ENCODE measurements at regions not wholly inside any gene's neighbourhood (a gene's known extent, or its start where the extent isn't known, plus 50 kb on each side); places are given as distances from the start of the nearest gene placed in this dataset.

GRCh38 chr2:225164401-225165050 is 122.3 kb upstream of the DOCK10 start:
- no peaks in the 10 kb centered on the region for H3K9me3 ChIP-seq (ENCODE audit: control insufficient read depth, low read depth, low read length)
- no peak overlapping the region for H3K9ac ChIP-seq (ENCODE audit: extremely low read depth, insufficient read length, low read length)
- no peak overlapping the region for H3K14ac ChIP-seq (ENCODE audit: insufficient read depth, low read length)
- Mint-ChIP-seq H3K27ac (peak overlapping the region in 1 of 3 experiments; percentile 33; a peak in 1 of 7 replicates), H3K9me3 (no peaks in the 10 kb centered on the region), H3K36me3 (ENCODE audit: insufficient read depth in 1 of 3, low read depth in 3 of 3) (no peaks in the 10 kb centered on the region), H3K4me3 (no peak overlapping the region), H3K4me1 (no peaks in the 10 kb centered on the region), H3K27me3 (ENCODE audit: low read depth) (no peaks in the 10 kb centered on the region)
- no peak overlapping the region for H3K18ac ChIP-seq (ENCODE audit: insufficient read length, low read depth, low read length)
- no CpG with 5 or more reads among the region's 11 CpGs for WGBS (ENCODE audit: extremely low coverage, insufficient read length, low lambda C conversion rate)
- no peak overlapping the region for H3K4ac ChIP-seq (ENCODE audit: low read depth, low read length)
- H3K23ac ChIP-seq (ENCODE audit: insufficient read length, low read depth, low read length): no peak overlapping the region
- no peak overlapping the region for H2BK15ac ChIP-seq (ENCODE audit: low read depth, low read length)
- H4K5ac ChIP-seq (ENCODE audit: insufficient read length, low read depth, low read length): no peak overlapping the region
- H2AK5ac ChIP-seq (ENCODE audit: insufficient read length, low read length): no peak overlapping the region
- H4K20me1 ChIP-seq (ENCODE audit: control insufficient read depth, insufficient read depth, insufficient read length): no peaks in the 10 kb centered on the region
- H2BK20ac ChIP-seq (ENCODE audit: low read depth, low read length, poor library complexity, severe bottlenecking): no peak overlapping the region
- no peak overlapping the region for H4K8ac ChIP-seq (replicated peaks; ENCODE audit: insufficient read length, low read depth, low read length)
- no peak overlapping the region for H2BK120ac ChIP-seq (ENCODE audit: low read depth, low read length, poor library complexity, severe bottlenecking)
- no peak overlapping the region for H3T11ph ChIP-seq (ENCODE audit: low read length)
- no peaks in the 10 kb centered on the region for H3K23me2 ChIP-seq (ENCODE audit: insufficient read length, low read depth, low read length, poor library complexity, severe bottlenecking)
- no peaks in the 10 kb centered on the region for H3K79me1 ChIP-seq (ENCODE audit: insufficient read depth, low read depth, low read length, poor library complexity, severe bottlenecking)
- no peak overlapping the region for H3K56ac ChIP-seq (ENCODE audit: insufficient read length, low read depth, low read length)
- H4K91ac ChIP-seq (ENCODE audit: insufficient read length, low read depth, low read length): no peak overlapping the region
- no peaks in the 10 kb centered on the region for H3K27me3 ChIP-seq (ENCODE audit: insufficient read depth, low read length)
- no peaks in the 10 kb centered on the region for H3K4me1 ChIP-seq (ENCODE audit: insufficient read depth, low read length)
- no peak for TF ChIP-seq CTCF (conservative IDR thresholded peaks at IDR 0.05)
- H3K79me2 ChIP-seq (ENCODE audit: insufficient read depth, low read length): no peaks in the 10 kb centered on the region
- H2BK5ac ChIP-seq (ENCODE audit: insufficient read length, low read length): no peak overlapping the region
- no peak for DNase-seq
- no peak overlapping the region for H2AFZ ChIP-seq (ENCODE audit: low read length)
- no peak overlapping the region for H3K27ac ChIP-seq (ENCODE audit: insufficient read length, low read depth, low read length)
- H2BK12ac ChIP-seq (ENCODE audit: insufficient read length, low read depth, low read length): no peak overlapping the region
- no peak overlapping the region for H3K4me2 ChIP-seq (ENCODE audit: insufficient read depth, insufficient read length, low read length)
